Transverse colon (tissue), 4 donors: ENCODE measurements at regions not wholly inside any gene's neighbourhood (a gene's known extent, or its start where the extent isn't known, plus 50 kb on each side); places are given as distances from the start of the nearest gene placed in this dataset.
A peak's percentile ranks its signal among the peaks of the same experiment; 100 is the strongest.

ENCODE experiments used
- DNase-seq: peaks from one replicate; pipeline ENCODE4 v3.0.0-alpha.2; 2019
- H3K27ac ChIP-seq, 4 donors: fragments of 200-600 bp; sonication (generic); 2 replicates each; pipeline ENCODE4 v1.5.1; 2016 to 2018; ENCODE audit warnings: inconsistent platforms in 4 of 4
- H3K27me3 ChIP-seq: fragments of 200-600 bp; sonication (generic); 2 replicates; pipeline ENCODE4 v1.5.1; 2017; ENCODE audit warnings: inconsistent platforms
- H3K36me3 ChIP-seq, 4 donors: fragments of 200-600 bp; sonication (generic); 2 replicates each; pipeline ENCODE4 v1.5.1; 2017 to 2019; ENCODE audit warnings: inconsistent platforms in 4 of 4
- H3K4me1 ChIP-seq, 4 donors: fragments of 200-600 bp; sonication (generic); 2 replicates each; pipeline ENCODE4 v1.5.1; 2017 to 2020; ENCODE audit warnings: inconsistent platforms in 4 of 4
- H3K4me3 ChIP-seq, 4 donors: fragments of 200-600 bp; sonication (generic); 1 replicate in 1 of 4; 2 replicates in 3 of 4; pipeline versions ENCODE4 v1.5.1 to v1.6.1; 2017 to 2019; ENCODE audit warnings: inconsistent platforms in 4 of 4
- H3K9me3 ChIP-seq, 2 donors: fragments of 200-600 bp; sonication (generic); 2 replicates each; pipeline ENCODE4 v1.5.1; 2017 to 2019; ENCODE audit warnings: inconsistent platforms in 2 of 2
- CTCF ChIP-seq, 5 experiments: fragments of 200-600 bp in 3 of 5; fragments of 450-650 bp in 2 of 5; sonication (generic) in 3 of 5; IDR thresholded peaks; 1 replicate in 2 of 5; 2 replicates in 3 of 5; pipeline ENCODE4 v1.5.1; 2016 to 2017; ENCODE audit warnings: antibody characterized with exemption in 5 of 5, inconsistent platforms in 3 of 5, mild to moderate bottlenecking in 2 of 5, moderate library complexity in 1 of 5
- EP300 ChIP-seq: sonication (generic); formaldehyde crosslinking; IDR thresholded peaks from one replicate; pipeline ENCODE4 v1.6.1; 2017; ENCODE audit warnings: antibody characterized with exemption, low read depth
- POLR2A ChIP-seq: fragments of 450-650 bp; IDR thresholded peaks from one replicate; pipeline ENCODE4 v1.6.1; 2016; ENCODE audit warnings: antibody characterized with exemption, mild to moderate bottlenecking, moderate library complexity
- POLR2AphosphoS5 ChIP-seq, 3 donors: sonication (generic); formaldehyde crosslinking; IDR thresholded peaks; one replicate each; pipeline ENCODE4 v1.6.1; 2016; ENCODE audit warnings: antibody characterized with exemption in 3 of 3
- WGBS, 2 donors: methylation state at CpG; one replicate each; pipeline ENCODE4 v1.1.5; 2018; ENCODE audit warnings: low coverage in 1 of 2; 5-methylcytosine and 5-hydroxymethylcytosine counted together
- in situ Hi-C, 4 donors: fragments of 200-750 bp; cut with MboI; loops; one replicate each; pipeline versions ENCODE4 v1.15.0 to v1.15.1; 2017; ENCODE audit warnings: low sequenced_read_pairs in 3 of 4, low pct_ligation_motif_present in 1 of 4, low pct_unique_long_range_greater_than_20kb in 1 of 4
- intact Hi-C: fragments of 100-400 bp; cut with DNase I; formaldehyde crosslinking; loops from one replicate; pipeline ENCODE4 v1.15.1; 2023; ENCODE audit warnings: low total_unique reads

- intact Hi-C loops = no loop called here
- Histone ChIP-seq H3K27me3 (no peaks in the 10 kb centered on the region), H3K4me3 (no peak overlapping the region), H3K36me3 (no peaks in the 10 kb centered on the region), H3K4me1 (no peaks in the 10 kb centered on the region), H3K27ac (no peak overlapping the region), H3K9me3 (no peaks in the 10 kb centered on the region)
- no peak for DNase-seq
- TF ChIP-seq EP300 (no peak), POLR2AphosphoS5 (IDR thresholded peaks at IDR 0.05) (no peak)
- WGBS, 2 donors = 20 to 38% methylated on average over 1 of the region's 1 CpG
- in situ Hi-C loops = no loop called here
Measured at GRCh38 chr14:29222006-29222405, 455.4 kb downstream of the FOXG1 start.

- WGBS, 2 donors = 0 to 14% methylated on average over 1 to 7 of the region's 7 CpGs
- DNase-seq = no peak
- no peaks in the 10 kb centered on the region for H3K9me3 ChIP-seq
- H3K27me3 ChIP-seq = no peaks in the 10 kb centered on the region
- peak in 2 of 5 experiments; percentile 14 to 19 for TF ChIP-seq CTCF (IDR thresholded peaks at IDR 0.05)
- TF ChIP-seq EP300 = no peak
- intact Hi-C loops (no loop called here), in situ Hi-C loops (no loop called here)
- H3K27ac ChIP-seq = no peak overlapping the region
- H3K36me3 ChIP-seq = no peaks in the 10 kb centered on the region
- H3K4me1 ChIP-seq = no peaks in the 10 kb centered on the region
- no peak overlapping the region for H3K4me3 ChIP-seq
Measured at GRCh38 chr14:29222671-29223268, 456.2 kb downstream of the FOXG1 start.

- Histone ChIP-seq H3K4me3 (no peak overlapping the region), H3K9me3 (no peaks in the 10 kb centered on the region), H3K27ac (no peak overlapping the region), H3K4me1 (no peaks in the 10 kb centered on the region), H3K36me3 (no peaks in the 10 kb centered on the region), H3K27me3 (no peaks in the 10 kb centered on the region)
- in situ Hi-C loops (no loop called here), intact Hi-C loops (no loop called here)
- no peak for DNase-seq
- WGBS, 2 donors = 81 to 83% methylated on average over 2 to 3 of the region's 3 CpGs
- TF ChIP-seq CTCF (IDR thresholded peaks at IDR 0.05) (no peak), POLR2AphosphoS5 (IDR thresholded peaks at IDR 0.05) (no peak), EP300 (no peak), POLR2A (no peak)
Measured at GRCh38 chr14:29223947-29224346, 457.4 kb downstream of the FOXG1 start.

GRCh38 chr14:29227631-29228030, 461.0 kb downstream of the FOXG1 start:
- Histone ChIP-seq H3K36me3 (no peaks in the 10 kb centered on the region), H3K27me3 (no peaks in the 10 kb centered on the region), H3K4me1 (no peaks in the 10 kb centered on the region), H3K4me3 (no peak overlapping the region), H3K9me3 (no peaks in the 10 kb centered on the region), H3K27ac (no peak overlapping the region)
- no peak for TF ChIP-seq POLR2A
- no peak for TF ChIP-seq CTCF (IDR thresholded peaks at IDR 0.05)
- TF ChIP-seq POLR2AphosphoS5 (IDR thresholded peaks at IDR 0.05) = no peak
- TF ChIP-seq EP300 = no peak
- in situ Hi-C loops (no loop called here), intact Hi-C loops (no loop called here)
- WGBS, 2 donors = 81 to 88% methylated on average over 1 of the region's 1 CpG
- no peak for DNase-seq

GRCh38 chr14:29232153-29232552, 465.6 kb downstream of the FOXG1 start:
- no peak for TF ChIP-seq POLR2AphosphoS5 (IDR thresholded peaks at IDR 0.05)
- TF ChIP-seq CTCF (IDR thresholded peaks at IDR 0.05) = no peak
- TF ChIP-seq POLR2A = no peak
- TF ChIP-seq EP300 = no peak
- no peak for DNase-seq
- no peak overlapping the region for H3K4me3 ChIP-seq
- no peak overlapping the region for H3K27ac ChIP-seq
- H3K36me3 ChIP-seq = no peaks in the 10 kb centered on the region
- intact Hi-C loops = no loop called here
- in situ Hi-C loops = no loop called here
- H3K9me3 ChIP-seq = no peaks in the 10 kb centered on the region
- WGBS, 2 donors = 70 to 79% methylated on average over 4 of the region's 4 CpGs
- no peaks in the 10 kb centered on the region for H3K27me3 ChIP-seq
- no peaks in the 10 kb centered on the region for H3K4me1 ChIP-seq
